GM19240 (cell line): ENCODE measurements at regions not wholly inside any gene's neighbourhood (a gene's known extent, or its start where the extent isn't known, plus 50 kb on each side); places are given as distances from the start of the nearest gene placed in this dataset.

Experiments used
- DNase-seq: peaks from one replicate; pipeline ENCODE4 v3.0.0; 2011; ENCODE audit warnings: low spot score; ENCODE audit not compliant: insufficient read length

- no peak for DNase-seq
These were observed 575.9 kb upstream of the ZEB2 start for GRCh38 chr2:145095641-145096435.

- no peak for DNase-seq
These were observed 574.5 kb upstream of the ZEB2 start for GRCh38 chr2:145094370-145094769.

- DNase-seq, result no peak
These were observed 572.0 kb upstream of the ZEB2 start for GRCh38 chr2:145091967-145092366.

GRCh38 chr2:145090841-145091761, 571.2 kb upstream of the ZEB2 start:
- no peak for DNase-seq

GRCh38 chr2:145088756-145089155, 568.8 kb upstream of the ZEB2 start:
- no peak for DNase-seq

DNA sequence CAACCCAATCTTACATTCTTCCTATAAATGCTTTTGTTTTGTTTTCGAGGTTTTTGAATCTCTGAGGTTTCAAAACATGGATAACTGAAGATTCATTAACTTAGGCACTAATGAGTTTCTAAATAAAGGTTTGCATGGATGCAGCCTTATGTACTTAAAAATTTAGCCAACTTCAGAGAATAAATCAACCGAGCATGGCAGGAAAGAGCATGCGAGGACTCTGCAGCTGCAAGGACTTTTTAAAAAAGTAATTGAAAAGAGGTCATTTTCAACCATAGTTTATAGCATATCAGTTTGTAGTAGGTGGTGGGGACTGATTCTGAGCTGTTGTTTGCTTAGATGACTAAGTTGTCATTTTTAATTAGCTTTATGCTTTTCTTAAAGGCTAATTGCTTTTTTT, 567.0 kb upstream of the ZEB2 start:
- DNase-seq, result no peak

DNA sequence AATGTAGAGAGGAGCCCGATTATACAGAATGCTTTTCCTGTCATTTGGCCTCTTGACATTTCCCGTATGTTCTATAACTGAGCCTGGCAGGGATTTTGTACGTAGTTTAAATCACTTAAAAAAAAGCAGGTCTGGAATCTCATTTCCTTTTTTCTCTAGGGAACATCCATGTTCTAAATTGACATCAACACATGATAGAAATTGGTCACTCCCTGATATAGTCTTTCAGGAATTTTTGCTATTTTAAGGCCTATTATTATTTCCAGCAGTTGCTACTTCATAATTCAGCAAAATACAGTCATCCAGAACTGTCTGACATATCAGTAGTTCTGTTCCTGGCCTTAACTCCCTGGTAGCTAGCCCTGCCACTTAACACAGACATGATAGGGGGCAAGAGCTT, 565.7 kb upstream of the ZEB2 start:
- no peak for DNase-seq

DNA sequence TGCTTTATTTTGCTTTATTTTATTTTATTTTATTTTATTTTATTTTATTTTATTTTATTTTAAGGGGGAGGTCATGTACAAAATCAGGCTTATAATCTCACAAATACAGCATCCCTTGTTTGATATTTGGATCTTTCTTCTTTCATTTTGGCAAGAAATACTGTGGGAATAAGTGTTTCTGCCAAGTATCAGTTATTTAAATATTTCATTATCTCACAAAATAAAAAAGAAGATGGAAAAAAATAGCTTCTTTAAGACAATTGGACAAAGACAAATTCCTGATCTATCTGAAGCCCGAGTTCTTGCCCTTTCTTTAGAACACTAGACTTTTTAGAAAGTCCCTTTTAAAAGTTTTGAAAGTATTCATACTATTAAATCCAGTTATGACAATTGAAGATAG, 560.5 kb upstream of the ZEB2 start:
- no peak for DNase-seq

DNA sequence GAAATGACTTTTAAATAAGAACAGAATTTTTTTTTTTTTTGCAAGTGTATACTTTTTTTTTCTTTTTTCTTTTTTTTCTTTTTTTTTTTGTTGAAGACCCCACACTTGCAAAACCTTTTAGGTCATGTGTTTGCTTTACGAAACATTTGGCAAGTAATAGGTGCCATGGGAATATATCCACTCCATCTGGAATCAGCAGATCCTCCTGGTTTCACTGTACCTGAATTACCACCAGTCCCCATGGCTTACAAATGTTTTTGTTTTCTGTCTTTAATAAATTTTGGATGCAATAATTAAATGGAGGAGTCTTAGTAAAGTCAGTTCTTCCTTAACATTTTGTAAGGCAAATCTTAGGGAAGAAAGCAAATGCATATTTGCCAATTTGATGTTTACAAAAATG, 559.7 kb upstream of the ZEB2 start:
- DNase-seq, result no peak

- no peak for DNase-seq
These were observed 559.0 kb upstream of the ZEB2 start for GRCh38 chr2:145078923-145079322.

GRCh38 chr2:145076085-145076484, 556.2 kb upstream of the ZEB2 start:
- no peak for DNase-seq

GRCh38 chr2:145075454-145076062, 555.6 kb upstream of the ZEB2 start:
- DNase-seq, result no peak

- no peak for DNase-seq
These were observed 550.8 kb upstream of the ZEB2 start for GRCh38 chr2:145070703-145071102.

GRCh38 chr2:145068509-145068908, 548.6 kb upstream of the ZEB2 start:
- no peak for DNase-seq

GRCh38 chr2:145067549-145068030, 547.7 kb upstream of the ZEB2 start:
- DNase-seq, result no peak

DNA sequence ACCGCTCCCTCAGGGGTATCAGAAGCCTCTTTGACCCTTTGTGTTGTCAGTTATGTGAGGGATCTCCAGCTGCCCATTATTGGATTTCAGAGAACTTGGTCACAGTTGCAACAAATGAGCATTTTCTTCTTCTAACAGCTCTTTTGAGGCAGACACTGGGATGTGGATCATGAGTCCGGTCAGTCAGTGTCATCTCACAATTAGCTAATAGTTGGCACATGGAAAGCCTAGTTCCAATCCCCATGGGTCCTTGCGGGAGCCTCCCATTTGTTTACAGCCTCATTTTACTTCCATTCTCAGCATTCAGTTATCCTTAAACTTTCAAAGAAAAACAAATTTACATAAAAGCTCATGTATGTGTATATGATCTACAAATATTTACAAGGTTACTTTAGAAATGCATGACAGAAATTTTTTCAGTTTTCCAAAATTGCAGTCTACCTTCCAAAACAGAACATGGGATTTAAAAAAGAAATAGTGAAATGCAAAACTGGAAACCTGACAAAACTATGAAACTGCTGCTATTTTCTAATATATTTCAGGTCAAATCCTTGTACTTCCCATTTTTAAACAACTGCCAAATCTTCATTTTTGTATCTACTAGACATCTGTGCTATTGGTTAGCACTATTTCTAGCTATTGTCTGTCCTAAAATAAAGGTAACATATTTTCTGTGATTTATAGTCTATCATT, 547.1 kb upstream of the ZEB2 start:
- no peak for DNase-seq

DNA sequence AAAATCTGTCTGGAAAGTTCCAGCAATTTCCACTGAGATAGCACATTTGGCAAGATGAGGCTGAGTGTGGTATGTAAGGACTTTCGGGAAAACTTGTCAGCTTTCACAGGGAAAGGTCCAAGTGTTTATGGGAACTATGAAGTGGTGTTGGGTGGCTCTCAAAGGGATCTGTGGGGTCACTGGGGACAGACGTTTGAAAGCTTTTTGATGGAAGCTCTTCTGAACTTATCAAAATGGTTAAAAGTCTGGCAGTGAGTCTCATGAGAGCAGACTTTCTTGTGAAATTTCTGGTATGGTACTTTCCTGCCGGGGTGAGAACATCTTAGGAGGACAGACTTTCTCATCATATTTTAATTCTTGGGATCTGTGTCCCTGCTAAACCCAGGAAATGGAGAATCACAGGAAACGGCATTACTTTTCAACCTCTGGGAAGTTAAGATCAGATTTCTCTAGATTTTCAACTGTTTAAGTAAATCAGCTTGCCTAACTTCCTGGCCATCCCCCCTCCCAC, 546.3 kb upstream of the ZEB2 start:
- no peak for DNase-seq

DNA sequence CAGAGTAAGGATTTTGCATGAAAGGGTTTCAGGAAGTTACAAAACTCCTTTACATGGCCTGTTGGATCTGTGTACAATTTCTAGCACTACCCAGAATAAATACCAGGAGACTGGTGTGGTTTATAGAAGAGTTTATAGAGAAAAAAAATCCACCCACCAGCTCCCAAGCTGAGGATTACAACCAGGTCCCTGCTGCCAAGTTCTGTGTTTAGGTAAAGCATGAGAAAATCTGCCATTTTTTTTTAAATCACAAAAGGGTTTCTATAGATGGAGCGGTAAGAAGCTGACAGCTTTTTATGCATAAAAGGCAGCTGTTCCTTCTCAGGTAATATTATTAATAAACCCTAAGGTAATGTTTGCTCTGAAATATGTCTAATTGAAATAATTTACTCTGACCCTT, 545.4 kb upstream of the ZEB2 start:
- DNase-seq, result no peak

- no peak for DNase-seq
These were observed 544.6 kb upstream of the ZEB2 start for GRCh38 chr2:145064511-145064910.

DNA sequence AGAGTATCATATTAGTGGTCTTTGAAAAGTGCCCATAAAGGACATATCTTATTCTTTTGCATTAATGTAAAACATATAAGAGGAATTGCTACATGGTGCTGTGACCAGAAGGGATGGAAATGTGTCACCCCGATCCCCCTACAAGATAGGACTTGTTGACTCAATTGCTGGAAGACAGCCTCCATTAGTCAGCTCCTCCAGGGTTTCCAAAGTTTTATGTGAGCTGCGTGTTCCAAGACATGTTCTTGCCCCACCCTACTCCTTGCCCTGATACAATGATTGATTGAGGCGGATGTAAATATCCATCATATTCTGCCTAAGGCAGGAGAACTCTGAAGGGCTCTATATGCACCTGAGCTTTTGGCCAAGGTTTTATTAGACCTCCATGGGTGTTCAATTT, 541.0 kb upstream of the ZEB2 start:
- DNase-seq, result no peak

- no peak for DNase-seq
These were observed 540.0 kb upstream of the ZEB2 start for GRCh38 chr2:145059914-145060313.
